Smooth muscle cell of the brain vasculature (primary cell): ENCODE measurements at regions not wholly inside any gene's neighbourhood (a gene's known extent, or its start where the extent isn't known, plus 50 kb on each side); places are given as distances from the start of the nearest gene placed in this dataset.

Experiments used
- DNase-seq: peaks from one replicate; pipeline ENCODE4 v3.0.0-alpha.2; 2012; ENCODE audit warnings: low read depth, low spot score

DNA sequence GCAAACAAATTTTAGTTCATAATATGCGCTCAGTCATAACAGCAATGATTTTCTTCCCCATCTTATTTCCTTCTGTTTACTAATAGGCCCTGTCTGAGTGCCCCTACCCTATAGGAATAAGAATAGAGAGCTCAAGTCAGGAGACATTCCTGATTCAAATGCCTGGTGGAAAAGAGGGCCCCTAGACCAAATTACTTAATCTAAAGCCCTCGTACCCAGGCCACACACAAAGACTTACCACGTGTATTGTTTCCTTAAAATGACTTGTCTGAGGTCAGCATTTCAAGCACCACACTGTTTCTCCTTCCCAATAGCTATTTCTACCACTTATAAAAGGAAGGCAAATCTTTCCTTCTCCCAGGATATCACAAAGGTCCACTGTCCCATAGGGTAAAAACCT, 314.9 kb upstream of the TMTC1 start:
- DNase-seq: no peak

DNA sequence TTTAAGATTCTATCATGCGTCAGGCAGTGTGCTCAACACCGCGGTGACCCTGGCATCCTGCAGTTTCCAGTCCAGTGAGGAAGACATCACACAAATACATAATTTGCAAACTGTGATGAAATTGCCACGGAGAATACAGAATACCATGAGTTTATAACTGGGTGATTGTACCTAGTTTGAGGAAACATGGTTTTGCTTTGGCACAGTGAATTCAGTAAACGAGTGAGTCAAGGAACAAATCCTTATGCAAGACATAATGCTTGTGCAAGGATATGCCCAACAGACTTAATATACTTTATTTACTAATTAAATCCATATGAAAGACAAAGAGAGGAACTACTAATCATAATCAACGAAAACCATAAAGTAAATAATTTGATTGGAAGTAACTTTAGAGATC, 311.8 kb upstream of the TMTC1 start:
- no peak for DNase-seq

DNA sequence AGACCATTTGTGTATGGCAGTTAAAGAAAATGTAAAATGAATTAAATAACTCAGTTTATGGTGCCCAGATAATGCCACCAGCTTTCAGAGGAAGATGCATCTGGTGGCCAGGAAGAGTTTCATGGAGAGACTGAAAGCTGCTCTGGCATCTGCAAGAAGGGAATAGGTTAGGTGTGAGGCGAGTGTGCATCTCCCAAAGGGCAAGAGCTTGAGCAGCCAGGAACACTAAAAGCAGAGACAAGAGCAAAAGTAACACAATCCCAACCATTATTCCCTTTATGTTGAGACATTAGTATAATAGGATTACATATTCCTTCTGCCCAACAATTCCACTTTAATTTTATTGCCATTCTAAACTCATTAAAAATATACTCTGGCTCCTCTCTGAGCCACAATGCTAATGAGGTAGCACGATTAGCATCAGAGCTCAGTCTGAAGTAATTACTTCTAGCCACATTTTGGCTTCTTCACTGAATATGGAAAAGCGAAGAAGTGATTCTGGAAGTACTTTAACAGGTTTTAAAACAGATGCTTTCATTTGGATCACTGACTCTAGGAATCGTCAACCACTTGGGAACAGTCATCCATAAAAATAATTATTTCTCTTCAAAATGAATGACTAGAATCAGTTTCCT, 309.4 kb upstream of the TMTC1 start:
- no peak for DNase-seq

DNA sequence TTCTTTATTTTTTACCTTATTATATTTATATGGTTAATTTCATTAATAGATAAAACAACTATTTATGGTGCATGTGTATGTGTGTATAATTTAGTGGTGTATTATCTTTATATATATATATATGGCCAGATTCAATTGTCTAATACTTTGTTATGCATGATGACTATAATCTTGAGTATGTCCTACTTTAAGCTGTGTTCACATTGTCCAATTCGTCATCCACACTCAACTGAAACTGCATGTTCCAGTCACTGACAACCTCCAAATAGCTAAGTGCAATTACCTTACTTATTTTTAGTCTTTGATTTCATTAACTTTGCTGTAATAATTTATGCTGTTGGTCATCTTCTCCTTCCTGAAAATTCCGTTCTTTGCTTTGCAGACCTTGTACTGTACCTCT, 306.5 kb upstream of the TMTC1 start:
- no peak for DNase-seq

DNA sequence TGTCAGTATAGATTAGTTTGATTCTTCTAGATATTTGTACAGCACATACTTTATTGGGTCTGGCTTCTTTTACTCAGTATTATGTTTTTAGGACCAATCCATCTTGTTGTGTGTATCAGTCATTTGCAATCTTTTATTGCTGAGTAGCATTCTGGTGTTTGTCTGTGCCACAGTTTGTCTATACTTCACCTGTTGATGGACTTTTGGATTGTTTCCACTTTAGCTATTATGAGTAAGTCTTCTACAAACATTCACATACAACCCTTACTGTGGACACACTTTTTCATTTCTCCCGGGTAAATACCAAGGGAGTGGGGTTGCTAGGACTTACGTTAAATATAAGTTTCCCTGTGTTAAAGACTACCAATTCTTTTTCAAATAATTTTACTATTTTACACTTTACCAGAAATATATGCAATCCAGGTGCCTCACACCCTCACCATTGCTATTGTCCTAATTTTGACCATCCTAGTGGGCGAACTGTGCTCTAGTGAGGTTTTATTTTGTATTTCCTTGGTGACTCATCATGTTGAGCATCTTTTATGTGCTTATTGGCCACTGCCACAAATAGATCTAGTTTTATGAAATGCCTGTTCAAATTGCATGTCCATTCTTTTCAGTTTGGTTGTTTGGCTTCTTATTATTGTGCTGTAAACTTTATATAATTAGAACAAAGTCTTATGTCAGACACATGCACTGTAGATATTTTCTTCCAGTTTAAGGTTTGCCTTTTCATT, 304.7 kb upstream of the TMTC1 start:
- DNase-seq: no peak

DNA sequence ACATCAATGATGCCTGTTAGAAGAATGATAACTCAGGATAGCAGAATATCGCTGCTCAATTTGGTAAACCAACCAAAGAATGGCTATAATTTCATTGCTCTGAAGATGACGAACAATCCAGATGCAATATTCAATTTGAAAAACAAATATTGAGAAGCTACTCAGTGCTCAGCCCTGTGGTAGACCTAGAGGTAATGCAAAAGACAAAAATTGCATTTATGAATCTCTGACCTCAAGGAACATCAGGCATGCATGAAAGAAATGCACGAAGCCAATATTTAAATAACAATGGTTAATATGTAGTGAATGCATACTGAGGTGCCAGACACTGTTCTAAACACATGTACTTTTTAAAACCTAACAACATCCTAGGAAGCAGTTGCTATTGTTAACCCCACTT, 298.6 kb upstream of the TMTC1 start:
- DNase-seq: no peak

DNA sequence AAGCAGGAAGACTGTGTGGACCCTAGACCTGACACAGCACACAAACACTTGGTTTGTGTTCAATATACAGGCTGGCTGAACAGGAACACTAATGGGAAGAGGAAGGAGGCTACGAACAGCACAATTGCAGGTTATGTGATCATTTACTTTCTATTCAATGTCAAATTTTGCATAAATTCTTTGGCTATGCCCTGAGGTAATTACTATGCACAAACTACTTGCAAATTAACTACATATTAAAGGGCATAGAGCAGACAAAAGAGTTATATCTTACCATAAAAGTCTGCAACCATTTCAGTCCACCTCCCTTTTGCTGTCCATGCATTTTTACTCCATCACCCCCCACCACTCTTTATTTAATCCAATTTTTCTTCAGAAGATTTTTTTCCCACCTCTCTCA, 291.2 kb upstream of the TMTC1 start:
- DNase-seq: no peak

DNA sequence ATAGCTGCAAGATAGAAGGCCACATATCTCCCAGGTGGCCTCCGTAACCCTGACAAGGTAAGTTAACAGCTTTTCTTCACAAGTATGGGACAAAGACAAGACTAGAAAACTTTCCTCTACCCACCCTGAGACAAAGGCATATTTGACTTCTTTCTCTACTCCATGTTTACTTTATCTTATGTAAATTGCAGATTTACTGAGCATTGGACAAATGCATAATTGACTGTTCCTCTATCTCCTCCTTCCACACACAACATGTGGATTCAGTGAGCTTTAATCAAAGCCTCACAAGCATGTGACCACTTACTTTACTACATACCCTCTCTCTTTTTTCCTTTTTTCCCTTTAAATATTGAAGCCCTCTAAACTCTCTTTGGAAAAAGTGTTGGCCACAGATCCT, 289.1 kb upstream of the TMTC1 start:
- no peak for DNase-seq

DNA sequence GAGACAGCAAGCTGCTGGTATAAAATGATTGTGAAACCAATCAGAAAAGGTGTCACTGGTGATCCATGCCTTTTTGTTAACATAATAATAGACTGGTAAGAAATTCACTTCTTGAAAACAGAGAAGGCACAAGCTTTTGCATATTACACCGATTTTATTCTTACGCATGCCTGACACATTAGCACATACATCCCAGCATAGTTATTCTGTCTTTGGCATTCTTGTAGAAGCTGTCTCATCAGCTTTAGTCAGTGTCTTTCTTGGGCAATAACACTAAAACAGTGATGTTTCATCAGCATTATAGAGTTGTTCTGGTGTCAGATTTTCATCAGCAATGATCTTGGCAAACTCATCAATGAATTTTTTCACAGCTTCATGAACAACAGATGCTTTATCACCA, 283.4 kb upstream of the TMTC1 start:
- no peak for DNase-seq

DNA sequence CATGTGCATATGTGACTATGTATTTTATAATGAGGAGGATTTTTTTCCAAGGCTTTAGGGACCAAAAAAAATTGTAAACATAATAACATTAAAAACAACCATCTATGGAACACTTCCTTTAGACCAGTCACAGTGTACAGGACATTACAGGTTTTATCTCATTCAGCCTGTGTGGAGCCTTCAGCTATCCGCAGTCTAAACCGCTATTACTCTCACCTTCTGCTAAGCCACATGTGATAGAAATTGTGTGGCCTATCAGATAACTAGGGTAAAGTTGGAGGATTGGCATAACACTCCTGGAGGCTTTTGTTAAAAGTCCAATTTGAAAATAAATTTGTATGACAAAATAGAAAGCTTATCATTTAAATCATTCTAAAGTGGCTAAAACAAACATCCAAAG, 281.2 kb upstream of the TMTC1 start:
- no peak for DNase-seq

DNA sequence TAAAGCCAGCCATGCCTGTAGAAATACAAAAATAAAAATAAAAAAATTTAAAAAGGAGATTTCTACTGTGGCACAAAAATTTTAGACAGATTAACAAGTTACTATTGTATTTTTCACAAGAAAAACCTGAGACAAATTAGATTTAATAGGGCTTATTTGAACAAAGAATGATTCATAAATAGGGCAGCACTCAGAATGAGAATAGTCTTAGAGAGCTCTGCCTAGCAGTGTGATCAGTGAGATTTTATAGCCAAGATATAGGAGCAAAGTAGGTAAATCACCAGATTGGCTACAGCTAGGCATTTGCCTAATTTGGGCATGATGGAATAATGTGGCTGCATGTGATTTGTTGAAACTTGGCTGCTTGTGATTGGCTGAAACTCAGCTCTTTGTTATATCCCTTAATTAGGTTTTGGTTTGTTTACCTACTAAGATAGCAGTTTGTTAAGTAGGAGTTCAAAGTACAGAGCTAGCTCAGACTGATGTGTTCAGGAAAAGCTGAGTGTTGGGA, 279.7 kb upstream of the TMTC1 start:
- no peak for DNase-seq

DNA sequence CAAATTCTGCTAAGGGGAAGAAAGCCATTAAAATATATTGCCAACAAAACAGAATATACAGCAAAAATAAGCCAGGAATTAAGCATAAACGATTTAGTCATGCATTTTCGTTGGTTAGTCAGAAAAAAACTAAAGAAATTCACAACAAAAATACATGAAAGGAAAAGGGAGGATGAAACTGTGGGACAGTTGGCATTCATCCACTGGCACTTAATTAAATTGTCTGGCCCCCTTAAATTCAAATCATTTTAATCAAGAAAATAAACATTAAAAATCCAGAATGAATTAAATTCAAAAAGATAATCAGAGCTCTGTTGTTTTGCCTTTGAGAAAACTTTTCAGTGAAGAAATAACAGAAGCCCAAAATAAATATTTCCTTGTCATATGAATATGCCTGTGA, 264.6 kb upstream of the TMTC1 start:
- no peak for DNase-seq

DNA sequence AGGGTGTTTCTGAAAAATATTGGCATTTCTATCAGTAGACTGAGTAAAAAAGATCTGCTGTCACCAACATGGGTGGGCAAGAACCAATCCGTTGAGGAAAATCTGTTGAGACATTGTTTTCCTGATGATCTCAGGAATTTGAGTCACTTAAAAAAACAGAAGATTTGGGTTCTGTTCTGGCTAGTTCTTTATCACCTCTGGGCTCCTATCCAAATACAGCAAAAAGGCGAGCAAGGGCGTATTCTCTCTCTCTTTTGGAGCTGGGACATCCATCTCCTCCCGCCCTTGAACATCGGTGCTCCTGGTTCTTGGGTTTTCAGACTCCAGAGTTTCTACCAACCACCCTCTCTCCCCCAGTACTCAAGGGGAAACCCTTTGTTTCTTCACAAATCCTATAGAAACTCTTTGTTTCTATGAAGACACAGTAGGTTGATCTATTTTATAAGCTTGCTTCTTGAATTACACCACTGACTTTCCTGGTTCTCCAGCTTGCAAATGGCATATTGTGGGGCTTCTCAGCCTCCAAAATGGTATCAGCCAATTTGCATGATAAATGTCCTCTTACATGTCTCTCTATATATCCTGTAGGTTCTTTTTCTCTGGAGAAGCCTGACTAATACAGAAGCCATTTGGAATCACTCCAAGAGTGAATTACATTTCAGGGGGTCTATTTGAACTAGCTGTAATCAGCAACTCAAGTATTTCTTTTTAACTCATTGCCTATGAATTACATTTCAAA, 263.9 kb upstream of the TMTC1 start:
- DNase-seq: no peak

DNA sequence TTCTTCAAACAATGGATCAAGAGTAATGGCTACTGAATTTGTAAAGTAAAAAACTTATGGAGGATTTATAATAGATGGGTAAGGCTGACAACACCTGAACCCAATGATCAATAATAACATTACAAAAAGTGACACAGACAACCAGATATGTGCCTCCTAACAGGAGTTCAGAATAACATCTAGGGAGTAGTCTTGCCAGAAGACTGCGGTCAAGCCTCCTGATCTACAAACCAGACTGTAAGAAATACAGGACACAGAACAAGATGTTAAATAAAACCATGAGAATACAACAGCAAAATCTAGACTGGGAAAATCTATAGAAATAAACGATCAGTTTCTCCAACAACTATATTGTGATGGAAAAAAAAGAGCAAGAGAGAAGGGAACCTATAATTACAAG, 262.6 kb upstream of the TMTC1 start:
- no peak for DNase-seq

DNA sequence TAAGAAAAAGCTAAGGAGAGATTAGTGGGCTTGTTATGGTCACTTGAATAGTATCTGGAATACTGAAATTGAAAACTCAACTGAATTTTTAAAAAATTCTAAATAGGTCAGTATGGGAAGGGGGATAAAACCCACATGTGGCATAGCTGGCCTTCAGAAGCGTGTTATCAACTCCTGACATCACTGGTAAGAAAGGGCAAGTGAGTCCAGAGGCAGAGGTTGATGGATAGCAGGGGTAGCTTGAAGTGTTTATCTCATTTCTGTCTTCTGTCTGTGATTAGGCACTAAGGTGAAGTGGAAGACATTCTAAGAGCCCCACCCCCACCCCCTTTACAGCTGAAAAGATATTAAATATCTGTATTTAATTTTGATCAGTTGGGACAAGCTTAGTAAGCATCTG, 261.4 kb upstream of the TMTC1 start:
- no peak for DNase-seq

DNA sequence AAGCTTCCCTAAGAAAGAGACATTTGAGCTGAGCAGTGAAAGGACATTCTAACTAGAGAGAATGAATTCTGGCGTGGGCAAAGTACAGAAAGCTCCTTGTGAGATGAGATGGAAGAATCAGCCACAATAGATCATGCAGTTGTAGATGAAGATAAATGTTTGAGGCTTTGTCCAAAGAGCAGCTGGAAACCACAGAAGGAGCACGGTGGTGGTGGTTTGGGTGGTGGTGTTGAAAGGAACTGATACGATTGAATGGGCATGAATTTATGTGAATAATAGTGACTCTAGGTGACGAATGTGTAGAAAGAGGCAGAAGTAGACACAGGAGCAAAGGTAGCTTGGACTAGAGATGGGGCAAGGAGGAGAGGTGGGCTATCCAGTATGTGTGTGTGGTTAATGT, 260.5 kb upstream of the TMTC1 start:
- DNase-seq: no peak

DNA sequence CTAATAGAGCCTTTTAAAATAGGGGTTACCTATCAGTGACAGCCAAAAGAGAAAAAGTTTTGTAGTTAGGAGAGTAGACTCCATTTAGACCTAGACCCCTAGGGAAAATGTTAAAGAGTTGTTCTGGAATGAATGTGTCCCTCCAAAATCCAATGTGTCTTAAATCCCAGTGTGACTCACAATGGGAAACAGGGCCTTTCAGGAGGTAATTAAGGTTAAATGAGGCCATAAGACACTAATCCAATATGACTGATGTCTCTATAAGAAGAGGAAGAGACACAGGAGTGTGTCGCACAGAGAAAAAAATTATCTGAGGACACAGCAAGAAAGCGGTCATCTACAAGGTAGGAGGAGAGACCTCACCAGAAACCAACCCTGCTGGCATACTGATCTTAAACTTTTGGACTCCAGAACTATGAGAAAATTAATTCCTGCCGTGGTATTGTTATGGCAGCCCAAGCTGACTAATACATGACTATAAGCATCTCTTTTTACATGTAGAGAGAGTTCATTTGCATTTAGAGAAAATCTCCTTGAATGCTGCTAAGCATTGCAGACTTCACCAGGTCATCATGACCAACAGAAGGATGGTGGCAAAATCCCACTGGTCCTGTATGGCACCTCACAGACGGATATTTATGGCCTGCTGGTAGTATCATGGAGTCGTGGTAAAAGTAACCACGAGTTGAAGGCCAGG, 259.6 kb upstream of the TMTC1 start:
- DNase-seq: no peak

DNA sequence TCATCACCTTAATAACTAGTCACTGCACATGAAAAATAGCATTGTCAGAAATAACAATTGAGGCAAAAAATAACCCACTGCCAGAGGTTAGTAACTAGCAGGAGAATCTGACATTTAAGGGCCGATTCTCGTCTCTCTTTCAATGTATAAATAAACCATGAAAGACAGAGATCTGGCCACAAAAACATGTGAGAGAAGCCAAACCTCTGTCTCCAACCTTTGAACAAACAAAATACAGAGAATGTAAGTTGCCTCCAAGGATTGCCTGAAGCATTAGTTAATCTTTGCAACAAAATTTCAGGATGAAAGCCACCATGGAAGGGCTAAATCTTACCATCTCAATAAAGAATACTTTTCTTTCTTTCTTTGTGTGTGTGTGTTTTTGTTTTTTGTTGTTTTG, 257.4 kb upstream of the TMTC1 start:
- DNase-seq: no peak

DNA sequence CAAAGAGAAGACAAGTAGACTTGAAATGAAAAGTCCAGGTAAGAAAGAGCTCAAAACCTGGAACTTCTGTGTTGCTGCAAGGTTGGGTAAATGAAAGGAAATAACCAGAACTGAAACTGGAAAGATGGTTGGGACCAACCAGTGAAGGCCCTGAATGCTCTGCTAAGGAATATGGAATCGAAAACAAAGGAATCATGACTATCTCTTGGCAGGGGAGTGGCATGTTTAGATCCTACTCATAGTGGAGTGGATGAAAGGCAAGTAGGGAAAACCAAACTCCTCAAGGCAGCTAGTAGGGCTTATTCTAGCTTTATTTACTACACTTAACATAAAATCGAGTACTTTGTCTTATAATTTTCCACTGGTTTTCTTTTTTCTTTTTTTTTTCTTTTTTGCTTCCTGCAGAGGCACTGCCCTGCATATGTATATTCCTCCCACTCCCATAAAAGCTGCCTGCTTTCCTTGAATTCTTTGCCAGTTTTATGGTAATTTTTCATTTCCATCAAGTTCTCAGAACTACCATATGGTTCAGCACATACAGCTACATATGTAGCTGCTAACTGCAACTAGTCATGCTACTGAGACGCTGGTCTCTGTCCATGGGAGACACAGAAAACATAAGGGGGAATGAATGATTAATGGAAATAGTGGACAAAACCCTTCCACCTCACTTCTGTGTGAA, 247.1 kb upstream of the TMTC1 start:
- no peak for DNase-seq

DNA sequence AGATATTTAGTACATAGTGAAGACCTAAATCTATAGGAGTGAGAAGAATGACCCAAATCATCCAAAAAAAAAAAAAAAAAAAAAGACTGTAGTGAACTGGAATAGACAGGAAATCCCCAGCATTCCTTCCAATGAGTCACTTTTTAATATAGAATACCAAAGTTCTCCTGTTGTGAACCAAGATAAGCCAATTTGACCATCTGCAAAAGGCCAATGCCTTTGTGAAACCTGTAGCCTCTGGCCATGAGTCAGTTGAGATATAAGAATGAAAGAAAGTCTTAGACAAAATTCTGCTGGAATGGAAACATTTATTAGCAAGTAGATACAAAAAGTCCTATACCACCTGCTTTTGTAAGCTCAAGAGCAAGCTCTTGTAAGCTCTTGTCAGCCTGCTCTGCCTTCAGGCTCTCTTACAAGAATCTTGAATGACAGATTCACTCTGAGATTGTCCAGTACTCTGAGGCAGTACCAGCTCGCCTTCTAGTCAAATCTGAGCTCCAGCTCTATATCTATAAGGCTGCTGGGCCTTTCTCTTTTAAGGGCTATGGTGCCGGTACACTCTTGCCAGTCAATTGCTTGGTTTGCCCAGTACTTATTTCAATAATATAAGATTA, 243.0 kb upstream of the TMTC1 start:
- DNase-seq: no peak

DNA sequence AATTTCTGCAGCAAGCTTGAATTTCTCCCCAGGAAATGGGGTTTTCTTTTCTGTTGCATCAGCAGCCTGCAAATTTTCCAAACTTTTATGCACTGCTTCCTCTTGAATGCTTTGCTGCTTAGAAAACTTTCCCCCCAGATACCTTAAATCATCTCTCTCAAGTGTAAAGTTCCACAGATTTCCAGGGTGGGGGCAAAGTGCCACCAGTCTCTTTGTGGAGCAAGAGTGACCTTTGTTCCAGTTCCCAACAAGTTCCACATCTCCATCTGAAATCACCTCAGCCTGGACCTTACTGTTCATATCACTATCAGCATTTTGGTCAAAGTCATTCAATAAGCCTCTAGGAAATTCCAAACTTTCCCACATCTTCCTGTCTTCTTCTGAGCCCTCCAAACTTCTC, 241.6 kb upstream of the TMTC1 start:
- DNase-seq: no peak
